ENCODE measurements at regions not wholly inside any gene's neighbourhood (a gene's known extent, or its start where the extent isn't known, plus 50 kb on each side); places are given as distances from the start of the nearest gene placed in this dataset.

DNA sequence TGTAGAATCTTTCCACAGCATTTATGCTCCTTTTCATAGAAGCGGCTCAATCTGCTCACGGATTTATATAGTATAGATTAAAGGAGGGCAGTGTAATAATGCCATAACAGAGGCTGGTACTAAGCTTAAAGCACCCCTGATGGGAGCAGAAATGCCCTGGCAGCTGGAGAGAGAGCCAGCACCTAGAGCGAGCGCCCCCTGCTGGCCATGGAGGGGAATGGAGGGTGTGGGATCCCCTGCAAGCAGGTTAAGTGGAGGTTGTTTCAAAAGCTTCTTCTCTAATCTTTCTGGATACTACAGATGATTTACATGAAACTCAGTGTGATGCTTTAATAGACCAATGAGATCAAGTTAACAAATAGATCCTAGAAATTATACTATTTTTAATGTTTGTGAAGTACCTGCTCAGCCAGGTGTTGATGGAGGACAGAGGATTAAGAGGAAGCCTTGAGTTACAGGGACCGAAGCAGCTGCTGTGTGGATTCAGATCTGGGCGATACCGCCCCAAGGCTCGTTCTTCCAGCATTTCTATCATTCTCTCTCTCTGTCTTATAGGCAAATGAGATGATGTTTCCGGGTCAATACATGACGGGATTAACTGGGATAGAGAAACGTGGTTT, 1519.3 kb upstream of the TMEM132C start:
- peak; percentile 19 for DNase-seq (ENCODE audit: low read depth)
- H3K4me3 ChIP-seq (ENCODE audit: low read length), result no peak overlapping the region
- TF ChIP-seq, protein P1, sequence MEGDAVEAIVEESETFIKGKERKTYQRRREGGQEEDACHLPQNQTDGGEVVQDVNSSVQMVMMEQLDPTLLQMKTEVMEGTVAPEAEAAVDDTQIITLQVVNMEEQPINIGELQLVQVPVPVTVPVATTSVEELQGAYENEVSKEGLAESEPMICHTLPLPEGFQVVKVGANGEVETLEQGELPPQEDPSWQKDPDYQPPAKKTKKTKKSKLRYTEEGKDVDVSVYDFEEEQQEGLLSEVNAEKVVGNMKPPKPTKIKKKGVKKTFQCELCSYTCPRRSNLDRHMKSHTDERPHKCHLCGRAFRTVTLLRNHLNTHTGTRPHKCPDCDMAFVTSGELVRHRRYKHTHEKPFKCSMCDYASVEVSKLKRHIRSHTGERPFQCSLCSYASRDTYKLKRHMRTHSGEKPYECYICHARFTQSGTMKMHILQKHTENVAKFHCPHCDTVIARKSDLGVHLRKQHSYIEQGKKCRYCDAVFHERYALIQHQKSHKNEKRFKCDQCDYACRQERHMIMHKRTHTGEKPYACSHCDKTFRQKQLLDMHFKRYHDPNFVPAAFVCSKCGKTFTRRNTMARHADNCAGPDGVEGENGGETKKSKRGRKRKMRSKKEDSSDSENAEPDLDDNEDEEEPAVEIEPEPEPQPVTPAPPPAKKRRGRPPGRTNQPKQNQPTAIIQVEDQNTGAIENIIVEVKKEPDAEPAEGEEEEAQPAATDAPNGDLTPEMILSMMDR (IDR thresholded peaks at IDR 0.05; ENCODE audit: insufficient read depth, low read depth, low read length, missing control alignments), result peak; percentile 36

DNA sequence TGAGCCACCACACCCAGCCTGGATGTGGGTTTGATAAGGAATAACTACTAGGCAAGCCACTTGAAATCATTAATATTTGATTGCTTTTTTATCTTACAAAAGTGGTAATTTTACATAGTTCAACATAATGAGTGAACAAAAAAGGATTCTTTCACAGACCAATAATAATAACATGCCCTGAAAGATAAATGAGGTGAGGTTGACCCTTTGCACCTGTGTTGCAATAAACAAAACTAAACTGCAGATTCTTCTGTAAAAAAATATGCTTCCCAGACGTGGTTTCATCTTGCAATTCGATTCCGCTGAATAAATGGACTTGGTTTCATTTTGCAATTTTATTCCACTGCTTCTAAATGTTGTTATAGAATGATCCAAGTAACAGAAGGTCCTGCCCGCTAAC, 1514.9 kb upstream of the TMEM132C start:
- TF ChIP-seq, protein P1 (IDR thresholded peaks at IDR 0.05; ENCODE audit: insufficient read depth, low read depth, low read length, missing control alignments), result no peak
- DNase-seq (ENCODE audit: low read depth), result no peak
- no peak overlapping the region for H3K4me3 ChIP-seq (ENCODE audit: low read length)

DNA sequence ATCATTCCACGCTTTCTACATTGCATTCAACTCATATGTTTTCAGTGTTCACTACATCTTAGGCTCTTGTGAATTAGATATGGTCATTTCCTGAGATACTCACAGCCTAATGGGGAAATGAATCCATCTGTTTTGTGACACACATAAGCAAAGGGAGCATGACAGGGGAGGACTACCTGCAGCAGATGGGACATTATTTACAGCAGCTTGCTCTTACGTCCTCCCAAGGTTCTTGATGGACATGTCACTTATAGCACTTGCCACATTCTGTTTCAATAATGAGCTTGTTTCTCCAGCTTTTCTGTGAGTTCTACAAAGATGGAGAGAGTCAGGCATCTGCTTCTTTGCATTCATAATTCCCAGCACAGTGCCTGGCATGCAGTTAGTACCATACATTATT, 1509.6 kb upstream of the TMEM132C start:
- no peak for DNase-seq (ENCODE audit: low read depth)
- H3K4me3 ChIP-seq (ENCODE audit: low read length), result no peak overlapping the region
- TF ChIP-seq, protein P1 (IDR thresholded peaks at IDR 0.05; ENCODE audit: insufficient read depth, low read depth, low read length, missing control alignments), result no peak

DNA sequence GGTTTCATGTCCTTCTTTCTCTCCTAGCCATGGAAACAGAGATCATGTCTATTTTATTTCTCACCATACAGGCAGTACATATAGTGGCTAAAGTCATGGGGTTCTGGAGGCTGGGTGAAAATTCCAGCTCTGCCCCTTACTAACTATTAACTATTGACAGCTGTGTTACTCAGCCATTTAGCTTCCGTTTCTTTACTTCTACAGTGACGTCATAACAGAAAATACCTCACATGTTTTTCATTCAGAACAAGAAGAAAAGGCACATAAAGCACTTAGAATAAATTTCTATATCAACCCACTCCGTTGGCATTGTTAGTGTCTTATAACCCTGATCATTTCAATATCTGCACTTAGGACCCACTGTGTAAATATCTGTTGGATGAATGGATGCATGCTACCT, 1506.9 kb upstream of the TMEM132C start:
- TF ChIP-seq, protein P1 (IDR thresholded peaks at IDR 0.05; ENCODE audit: insufficient read depth, low read depth, low read length, missing control alignments), result no peak
- no peak for DNase-seq (ENCODE audit: low read depth)
- H3K4me3 ChIP-seq (ENCODE audit: low read length), result no peak overlapping the region

DNA sequence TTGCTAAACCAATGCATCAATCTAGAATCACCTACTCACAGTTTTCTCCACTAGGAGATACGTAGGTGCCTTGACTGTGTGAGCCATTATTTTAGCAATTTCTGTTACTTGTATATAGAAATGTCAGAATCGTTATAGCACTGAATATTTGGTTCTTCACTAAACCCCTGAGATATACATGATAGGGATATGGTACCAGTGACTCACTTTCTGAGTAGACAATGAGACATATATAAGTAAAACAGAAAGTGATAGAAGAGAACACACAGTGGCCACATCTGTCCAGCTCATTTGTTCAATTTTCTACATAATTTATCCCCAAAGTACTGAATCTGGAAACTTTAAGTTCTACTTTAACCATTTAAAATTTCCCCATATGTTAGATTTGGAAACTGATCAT, 1505.5 kb upstream of the TMEM132C start:
- no peak for DNase-seq (ENCODE audit: low read depth)
- no peak overlapping the region for H3K4me3 ChIP-seq (ENCODE audit: low read length)
- TF ChIP-seq, protein P1 (IDR thresholded peaks at IDR 0.05; ENCODE audit: insufficient read depth, low read depth, low read length, missing control alignments), result no peak

DNA sequence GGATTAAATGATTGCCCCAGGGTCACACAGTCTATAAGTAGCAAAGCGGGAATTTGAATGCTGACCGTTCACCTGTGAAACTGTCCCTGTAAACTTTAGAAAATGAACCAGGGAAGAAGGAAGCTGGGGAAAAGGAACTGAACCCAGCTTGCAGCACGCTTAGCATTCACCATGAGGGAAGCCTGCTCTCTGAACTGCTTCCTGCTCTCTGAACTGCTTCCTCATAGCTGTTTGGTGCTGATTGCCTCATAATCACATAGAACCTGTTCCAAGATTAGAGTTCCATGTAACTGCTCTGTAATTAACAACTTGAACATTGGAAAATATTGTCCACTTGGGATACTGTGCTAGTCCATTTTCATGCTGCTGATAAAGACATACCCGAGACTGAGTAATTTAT, 1504.8 kb upstream of the TMEM132C start:
- TF ChIP-seq, protein P1 (IDR thresholded peaks at IDR 0.05; ENCODE audit: insufficient read depth, low read depth, low read length, missing control alignments), result no peak
- no peak for DNase-seq (ENCODE audit: low read depth)
- no peak overlapping the region for H3K4me3 ChIP-seq (ENCODE audit: low read length)

DNA sequence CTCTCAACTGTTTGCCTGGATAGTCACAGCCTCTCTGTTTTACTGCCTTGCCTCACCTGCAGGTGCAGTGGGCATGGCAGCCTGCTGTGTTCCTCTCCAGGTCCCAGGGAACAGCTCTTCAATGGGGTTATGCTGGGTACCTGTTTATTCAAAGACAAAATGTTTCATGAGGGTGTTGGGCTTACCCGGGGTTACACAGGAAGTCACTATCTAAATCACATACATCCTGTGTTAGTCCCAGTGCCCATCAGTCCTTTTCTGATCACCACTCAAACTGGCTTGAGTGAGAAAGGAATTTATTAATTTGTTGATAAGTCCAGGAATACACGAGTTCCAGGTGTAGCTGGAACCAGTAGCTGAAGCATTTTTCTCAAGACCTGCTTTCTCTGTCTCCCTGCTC, 1503.6 kb upstream of the TMEM132C start:
- H3K4me3 ChIP-seq (ENCODE audit: low read length), result no peak overlapping the region
- TF ChIP-seq, protein P1 (IDR thresholded peaks at IDR 0.05; ENCODE audit: insufficient read depth, low read depth, low read length, missing control alignments), result no peak
- DNase-seq (ENCODE audit: low read depth), result no peak

All from epithelial cell of esophagus (primary cell).